ENCODE measurements at regions not wholly inside any gene's neighbourhood (a gene's known extent, or its start where the extent isn't known, plus 50 kb on each side); places are given as distances from the start of the nearest gene placed in this dataset.

GRCh38 chr3:101950510-101950909 lies 101.2 kb downstream of the NFKBIZ start:
- H3K27me3 Mint-ChIP-seq (ENCODE audit: insufficient read depth, unreplicated experiment) = no peaks in the 10 kb centered on the region
- Histone ChIP-seq H3K9me3 (no peaks in the 10 kb centered on the region), H3K4me3 (ENCODE audit: low read depth, low read length) (no peak overlapping the region), H3K27me3 (replicated peaks; ENCODE audit: control insufficient read depth, insufficient read depth, low read length) (no peaks in the 10 kb centered on the region), H3K4me1 (no peaks in the 10 kb centered on the region), H3K36me3 (ENCODE audit: control insufficient read depth, insufficient read depth, low read length) (no peaks in the 10 kb centered on the region)
- BruUV-seq (replicated peaks) = no TSS peak
- DNase-seq = no peak
- H3K36me3 Mint-ChIP-seq (ENCODE audit: insufficient read depth, unreplicated experiment) = no peaks in the 10 kb centered on the region
- intact Hi-C loops (cut with micrococcal nuclease; ENCODE audit: unreplicated experiment) = loop anchor here (10.0 kb wide), 1 partner anchor 136 kb away; no protein-coding TSS in a partner anchor
- H3K9me3 Mint-ChIP-seq (ENCODE audit: unreplicated experiment) = no peaks in the 10 kb centered on the region
- no peak for TF ChIP-seq CTCF (IDR thresholded peaks at IDR 0.05; ENCODE audit: insufficient read depth in 1 of 2, low read depth in 1 of 2, low read length in 1 of 2, severe bottlenecking in 1 of 2, unreplicated experiment in 1 of 2)
- H3K27ac Mint-ChIP-seq (ENCODE audit: unreplicated experiment) = no peak overlapping the region
- CTCF ChIA-PET = interaction anchor here (0.5 kb wide), 1 partner anchor 560 kb away, joined by 4 read pairs; no protein-coding TSS in a partner anchor
- H3K4me3 Mint-ChIP-seq (ENCODE audit: unreplicated experiment) = no peak overlapping the region
- POLR2A ChIA-PET = no interaction called here
- no peaks in the 10 kb centered on the region for H3K4me1 Mint-ChIP-seq (ENCODE audit: low read depth, unreplicated experiment)

GRCh38 chr3:101950985-101951733 lies 101.8 kb downstream of the NFKBIZ start:
- H3K27me3 ChIP-seq (replicated peaks; ENCODE audit: control insufficient read depth, insufficient read depth, low read length) = no peaks in the 10 kb centered on the region
- H3K36me3 ChIP-seq (ENCODE audit: control insufficient read depth, insufficient read depth, low read length) = no peaks in the 10 kb centered on the region
- H3K4me1 ChIP-seq = no peaks in the 10 kb centered on the region
- Mint-ChIP-seq H3K27me3 (ENCODE audit: insufficient read depth, unreplicated experiment) (no peaks in the 10 kb centered on the region), H3K9me3 (ENCODE audit: unreplicated experiment) (no peaks in the 10 kb centered on the region), H3K27ac (ENCODE audit: unreplicated experiment) (no peak overlapping the region), H3K36me3 (ENCODE audit: insufficient read depth, unreplicated experiment) (no peaks in the 10 kb centered on the region), H3K4me1 (ENCODE audit: low read depth, unreplicated experiment) (no peaks in the 10 kb centered on the region), H3K4me3 (ENCODE audit: unreplicated experiment) (no peak overlapping the region)
- H3K4me3 ChIP-seq (ENCODE audit: low read depth, low read length) = no peak overlapping the region
- intact Hi-C loops (cut with micrococcal nuclease; ENCODE audit: unreplicated experiment) = loop anchor here (10.0 kb wide), 1 partner anchor 136 kb away; no protein-coding TSS in a partner anchor
- BruUV-seq (replicated peaks) = no TSS peak
- H3K9me3 ChIP-seq = no peaks in the 10 kb centered on the region
- no peak for DNase-seq
- ChIA-PET POLR2A (no interaction called here), CTCF (no interaction called here)
- no peak for TF ChIP-seq CTCF (IDR thresholded peaks at IDR 0.05; ENCODE audit: insufficient read depth in 1 of 2, low read depth in 1 of 2, low read length in 1 of 2, severe bottlenecking in 1 of 2, unreplicated experiment in 1 of 2)

- POLR2A ChIA-PET = no interaction called here
- Mint-ChIP-seq H3K27ac (ENCODE audit: unreplicated experiment) (no peak overlapping the region), H3K4me3 (ENCODE audit: unreplicated experiment) (no peak overlapping the region), H3K27me3 (ENCODE audit: insufficient read depth, unreplicated experiment) (no peaks in the 10 kb centered on the region), H3K36me3 (ENCODE audit: insufficient read depth, unreplicated experiment) (no peaks in the 10 kb centered on the region), H3K4me1 (ENCODE audit: low read depth, unreplicated experiment) (no peaks in the 10 kb centered on the region), H3K9me3 (ENCODE audit: unreplicated experiment) (no peaks in the 10 kb centered on the region)
- H3K27me3 ChIP-seq (replicated peaks; ENCODE audit: control insufficient read depth, insufficient read depth, low read length) = no peaks in the 10 kb centered on the region
- no peak overlapping the region for H3K4me3 ChIP-seq (ENCODE audit: low read depth, low read length)
- H3K36me3 ChIP-seq (ENCODE audit: control insufficient read depth, insufficient read depth, low read length) = no peaks in the 10 kb centered on the region
- no peak for DNase-seq
- no peaks in the 10 kb centered on the region for H3K9me3 ChIP-seq
- CTCF ChIA-PET = no interaction called here
- intact Hi-C loops (cut with micrococcal nuclease; ENCODE audit: unreplicated experiment) = loop anchor here (10.0 kb wide), 1 partner anchor 140 kb away; no protein-coding TSS in a partner anchor
- no TSS peak for BruUV-seq (replicated peaks)
- H3K4me1 ChIP-seq = no peaks in the 10 kb centered on the region
- no peak for TF ChIP-seq CTCF (IDR thresholded peaks at IDR 0.05; ENCODE audit: insufficient read depth in 1 of 2, low read depth in 1 of 2, low read length in 1 of 2, severe bottlenecking in 1 of 2, unreplicated experiment in 1 of 2)
Measured at GRCh38 chr3:101954361-101954760, 105.0 kb downstream of the NFKBIZ start.

Data from Caco-2 (cell line).